Endodermal cell (in vitro differentiated cells): ENCODE measurements at regions not wholly inside any gene's neighbourhood (a gene's known extent, or its start where the extent isn't known, plus 50 kb on each side); places are given as distances from the start of the nearest gene placed in this dataset.

Experiments
- DNase-seq: peaks from one replicate; pipeline ENCODE4 v3.0.0-alpha.2; 2017
- H3K27ac ChIP-seq: 2 replicates; pipeline ENCODE4 v1.5.1; 2013; ENCODE audit warnings: mild to moderate bottlenecking, low read depth, low read length, moderate library complexity
- H3K27me3 ChIP-seq: 2 replicates; pipeline ENCODE4 v1.6.1; 2013; ENCODE audit warnings: mild to moderate bottlenecking, low read length, moderate library complexity; ENCODE audit not compliant: insufficient read depth, control insufficient read depth, poor library complexity, severe bottlenecking
- H3K36me3 ChIP-seq: 2 replicates; pipeline ENCODE4 v1.7.0; 2013; ENCODE audit warnings: mild to moderate bottlenecking, low read length, moderate library complexity; ENCODE audit not compliant: control insufficient read depth, insufficient read depth
- H3K4me1 ChIP-seq: one replicate; pipeline ENCODE4 v1.7.0; 2013; ENCODE audit warnings: low read length; ENCODE audit not compliant: control insufficient read depth, insufficient read depth
- H3K4me3 ChIP-seq: 2 replicates; pipeline ENCODE4 v1.5.1; 2013; ENCODE audit warnings: mild to moderate bottlenecking, low read length, moderate library complexity
- H3K9ac ChIP-seq: 2 replicates; pipeline ENCODE4 v1.6.1; 2013; ENCODE audit warnings: mild to moderate bottlenecking, low read length, moderate library complexity; ENCODE audit not compliant: poor library complexity, severe bottlenecking; ENCODE audit errors: extremely low read depth
- H3K9me3 ChIP-seq: 2 replicates; pipeline ENCODE4 v1.6.1; 2013; ENCODE audit warnings: mild to moderate bottlenecking, low read length, moderate library complexity; ENCODE audit not compliant: control insufficient read depth
- H3K27ac Mint-ChIP-seq: 2 replicates; pipeline ENCODE4 v1.8.0; 2020; ENCODE audit warnings: mixed read lengths
- H3K27me3 Mint-ChIP-seq: 2 replicates; pipeline ENCODE4 v1.8.0; 2021; ENCODE audit warnings: mild to moderate bottlenecking, mixed read lengths; ENCODE audit not compliant: insufficient read depth
- H3K36me3 Mint-ChIP-seq: 2 replicates; pipeline ENCODE4 v1.8.0; 2020; ENCODE audit warnings: low read depth, mixed read lengths
- H3K4me1 Mint-ChIP-seq: 2 replicates; pipeline ENCODE4 v1.8.0; 2020; ENCODE audit warnings: mixed read lengths
- H3K4me3 Mint-ChIP-seq: 2 replicates; pipeline ENCODE4 v1.8.0; 2020; ENCODE audit warnings: mild to moderate bottlenecking, moderate library complexity, mixed read lengths
- H3K9me3 Mint-ChIP-seq: 2 replicates; pipeline ENCODE4 v1.8.0; 2020; ENCODE audit warnings: mild to moderate bottlenecking, mixed read lengths
- CTCF ChIP-seq: fragments of 200-600 bp; sonication (generic); conservative IDR thresholded peaks from 2 replicates; pipeline ENCODE4 v1.5.0; 2021; ENCODE audit warnings: antibody characterized with exemption, mild to moderate bottlenecking
- WGBS, 2 experiments: methylation state at CpG; one replicate each; pipeline versions ENCODE4 v1.1.5 to v1.1.7; 2013; ENCODE audit warnings: missing lambda C conversion rate in 2 of 2, mixed read lengths in 1 of 2; ENCODE audit not compliant: insufficient coverage in 1 of 2, insufficient read length in 1 of 2; 5-methylcytosine and 5-hydroxymethylcytosine counted together

DNA sequence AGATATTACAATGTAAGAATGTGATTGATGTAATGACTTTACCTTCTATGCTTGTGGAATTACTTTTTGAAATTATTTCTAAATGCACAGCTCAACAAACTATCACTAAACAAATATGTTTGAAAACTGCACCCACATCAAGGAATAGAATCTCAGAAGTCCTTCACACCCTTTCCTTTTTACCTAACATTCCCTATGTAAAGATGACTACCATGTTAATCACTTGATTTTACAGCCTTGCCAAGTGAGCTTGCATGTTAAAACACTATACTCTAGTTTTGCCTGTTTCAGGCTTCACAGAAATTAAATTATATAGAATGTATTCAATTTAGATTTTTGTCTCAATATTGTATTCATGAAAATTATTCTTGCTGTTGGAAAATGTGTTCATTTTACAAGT lies 1169.4 kb upstream of the CELF2 start:
- H3K27ac Mint-ChIP-seq, result no peak overlapping the region
- no peak overlapping the region for H3K4me3 Mint-ChIP-seq
- peaks cover 30% of the 10 kb centered on the region for H3K9me3 ChIP-seq
- TF ChIP-seq CTCF, result no peak
- no peaks in the 10 kb centered on the region for H3K27me3 Mint-ChIP-seq
- H3K9me3 Mint-ChIP-seq, result peaks cover 43% of the 10 kb centered on the region
- DNase-seq, result no peak
- no peak overlapping the region for H3K9ac ChIP-seq
- H3K27me3 ChIP-seq, result no peaks in the 10 kb centered on the region
- H3K4me1 ChIP-seq, result no peaks in the 10 kb centered on the region
- H3K36me3 Mint-ChIP-seq, result peaks cover 10% of the 10 kb centered on the region
- H3K4me1 Mint-ChIP-seq, result no peaks in the 10 kb centered on the region
- no peak overlapping the region for H3K27ac ChIP-seq
- no peak overlapping the region for H3K4me3 ChIP-seq
- H3K36me3 ChIP-seq, result no peaks in the 10 kb centered on the region

- no peak overlapping the region for H3K9ac ChIP-seq
- WGBS, 2 experiments, result 96 to 100% methylated on average over 2 of the region's 2 CpGs
- no peaks in the 10 kb centered on the region for H3K4me1 Mint-ChIP-seq
- H3K27me3 ChIP-seq, result no peaks in the 10 kb centered on the region
- no peak overlapping the region for H3K4me3 Mint-ChIP-seq
- no peak overlapping the region for H3K27ac ChIP-seq
- peaks cover 47% of the 10 kb centered on the region for H3K9me3 Mint-ChIP-seq
- H3K36me3 Mint-ChIP-seq, result peaks cover 10% of the 10 kb centered on the region
- no peak overlapping the region for H3K4me3 ChIP-seq
- H3K36me3 ChIP-seq, result no peaks in the 10 kb centered on the region
- H3K27ac Mint-ChIP-seq, result no peak overlapping the region
- no peaks in the 10 kb centered on the region for H3K4me1 ChIP-seq
- no peaks in the 10 kb centered on the region for H3K27me3 Mint-ChIP-seq
- H3K9me3 ChIP-seq, result peaks cover 35% of the 10 kb centered on the region
- no peak for TF ChIP-seq CTCF
- DNase-seq, result no peak
Observed at GRCh38 chr10:9848981-9849380, 1168.7 kb upstream of the CELF2 start.

DNA sequence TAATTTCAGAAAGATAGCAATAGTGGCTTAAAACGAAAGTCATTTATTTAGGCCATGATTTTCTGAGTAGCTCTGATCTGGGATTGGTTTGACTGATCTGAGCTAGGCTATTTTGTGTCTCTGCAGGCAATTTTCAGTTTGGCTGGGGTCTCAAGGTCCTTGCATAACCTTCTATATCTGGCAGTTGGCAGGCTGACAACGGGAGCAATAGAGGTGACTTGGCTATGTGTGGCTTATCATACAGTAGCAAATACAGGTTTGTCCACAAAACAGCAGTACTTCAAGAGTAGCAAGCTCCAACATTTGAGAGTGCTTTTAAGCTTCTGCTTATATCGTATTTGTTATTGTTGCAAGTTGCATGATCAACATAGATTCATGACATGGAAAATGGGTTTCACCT lies 1167.3 kb upstream of the CELF2 start:
- Mint-ChIP-seq H3K36me3 (peaks cover 3% of the 10 kb centered on the region), H3K9me3 (peaks cover 37% of the 10 kb centered on the region), H3K27ac (no peak overlapping the region), H3K27me3 (no peaks in the 10 kb centered on the region), H3K4me1 (no peaks in the 10 kb centered on the region), H3K4me3 (no peak overlapping the region)
- H3K4me3 ChIP-seq, result no peak overlapping the region
- no peaks in the 10 kb centered on the region for H3K4me1 ChIP-seq
- TF ChIP-seq CTCF, result no peak
- 93 to 94% methylated on average over 3 of the region's 3 CpGs for WGBS, 2 experiments
- no peaks in the 10 kb centered on the region for H3K27me3 ChIP-seq
- no peaks in the 10 kb centered on the region for H3K36me3 ChIP-seq
- H3K9ac ChIP-seq, result no peak overlapping the region
- H3K9me3 ChIP-seq, result peaks cover 28% of the 10 kb centered on the region
- no peak overlapping the region for H3K27ac ChIP-seq
- DNase-seq, result no peak
